GM21528 (cell line): ENCODE measurements at regions not wholly inside any gene's neighbourhood (a gene's known extent, or its start where the extent isn't known, plus 50 kb on each side); places are given as distances from the start of the nearest gene placed in this dataset.
"Not testable (repeated sequence)": the region's sequence is repeated elsewhere in the genome, so short reads cannot be mapped to it uniquely, and the experiment has no call there.

Source experiments
- ATAC-seq: cut with Tn5 transposase; IDR thresholded peaks from one replicate; pipeline ENCODE4 v1.9.1; 2021; ENCODE audit warnings: mild to moderate bottlenecking, moderate library complexity; ENCODE audit not compliant: unreplicated experiment, low FRiP score

- peak; percentile 93 for ATAC-seq
These were observed 256.9 kb upstream of the STARD13 start for GRCh38 chr13:33542309-33543088.

- peak; percentile 23 for ATAC-seq
These were observed 257.5 kb upstream of the STARD13 start for GRCh38 chr13:33543089-33543459.

- ATAC-seq, result no peak
These were observed 258.2 kb upstream of the STARD13 start for GRCh38 chr13:33543631-33544265.

GRCh38 chr13:33544308-33544707 lies 258.8 kb upstream of the STARD13 start:
- no peak for ATAC-seq

GRCh38 chr13:33545492-33545891 lies 259.9 kb upstream of the STARD13 start:
- no peak for ATAC-seq

GRCh38 chr13:33547035-33547434 lies 261.5 kb upstream of the STARD13 start:
- ATAC-seq, result no peak

- ATAC-seq, result no peak
These were observed 262.5 kb upstream of the STARD13 start for GRCh38 chr13:33548069-33548468.

- ATAC-seq, result no peak
These were observed 264.7 kb upstream of the STARD13 start for GRCh38 chr13:33550276-33550675.

- ATAC-seq, result no peak
These were observed 265.3 kb upstream of the STARD13 start for GRCh38 chr13:33550885-33551284.

- ATAC-seq, result peak; percentile 85
These were observed 262.8 kb upstream of the RFC3 start for GRCh38 chr13:33554919-33555791.

- no peak for ATAC-seq
These were observed 261.1 kb upstream of the RFC3 start for GRCh38 chr13:33556828-33557227.

GRCh38 chr13:33560726-33561125 lies 257.2 kb upstream of the RFC3 start:
- ATAC-seq, result no peak

- ATAC-seq, result no peak
These were observed 256.3 kb upstream of the RFC3 start for GRCh38 chr13:33561627-33562026.

- ATAC-seq, result peak; percentile 90
These were observed 246.3 kb upstream of the RFC3 start for GRCh38 chr13:33571618-33572017.

- ATAC-seq, result not testable (repeated sequence)
These were observed 245.6 kb upstream of the RFC3 start for GRCh38 chr13:33572322-33572721.

- ATAC-seq, result no peak
These were observed 242.6 kb upstream of the RFC3 start for GRCh38 chr13:33575378-33575777.

- no peak for ATAC-seq
These were observed 240.9 kb upstream of the RFC3 start for GRCh38 chr13:33577007-33577406.

- ATAC-seq, result no peak
These were observed 239.2 kb upstream of the RFC3 start for GRCh38 chr13:33578786-33579185.

GRCh38 chr13:33582121-33582520 lies 235.8 kb upstream of the RFC3 start:
- ATAC-seq, result no peak

GRCh38 chr13:33583398-33583797 lies 234.6 kb upstream of the RFC3 start:
- ATAC-seq, result no peak

GRCh38 chr13:33590936-33591335 lies 227.0 kb upstream of the RFC3 start:
- no peak for ATAC-seq
